ENCODE measurements at regions not wholly inside any gene's neighbourhood (a gene's known extent, or its start where the extent isn't known, plus 50 kb on each side); places are given as distances from the start of the nearest gene placed in this dataset.

GRCh38 chr2:65550246-65550645 lies 117.8 kb upstream of the SPRED2 start:
- FAIRE-seq: no peak

GRCh38 chr2:65549631-65550030 lies 117.2 kb upstream of the SPRED2 start:
- FAIRE-seq: no peak

DNA sequence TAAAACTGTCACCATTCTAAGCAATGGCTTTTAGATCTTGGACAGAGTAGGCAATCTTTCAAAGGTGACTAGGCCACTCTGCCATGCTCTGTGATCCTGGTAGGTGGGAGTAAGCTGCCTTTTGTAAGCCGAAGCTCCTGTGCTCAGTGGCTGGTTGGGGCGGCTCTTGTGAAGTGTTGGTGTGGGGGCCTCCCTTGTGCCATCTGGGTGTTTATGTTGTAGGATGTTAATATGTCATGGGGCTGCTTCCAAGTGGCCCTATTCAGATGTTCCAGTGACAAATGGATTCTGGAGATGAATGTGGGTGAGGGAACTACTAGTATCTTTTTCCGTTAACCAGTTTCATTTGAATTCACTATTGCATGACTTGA lies 116.8 kb upstream of the SPRED2 start:
- FAIRE-seq: no peak

- FAIRE-seq: no peak
These were observed 116.3 kb upstream of the SPRED2 start for GRCh38 chr2:65548576-65549256.

GRCh38 chr2:65548064-65548463 lies 115.7 kb upstream of the SPRED2 start:
- no peak for FAIRE-seq

- no peak for FAIRE-seq
These were observed 113.7 kb upstream of the SPRED2 start for GRCh38 chr2:65545837-65546805.

DNA sequence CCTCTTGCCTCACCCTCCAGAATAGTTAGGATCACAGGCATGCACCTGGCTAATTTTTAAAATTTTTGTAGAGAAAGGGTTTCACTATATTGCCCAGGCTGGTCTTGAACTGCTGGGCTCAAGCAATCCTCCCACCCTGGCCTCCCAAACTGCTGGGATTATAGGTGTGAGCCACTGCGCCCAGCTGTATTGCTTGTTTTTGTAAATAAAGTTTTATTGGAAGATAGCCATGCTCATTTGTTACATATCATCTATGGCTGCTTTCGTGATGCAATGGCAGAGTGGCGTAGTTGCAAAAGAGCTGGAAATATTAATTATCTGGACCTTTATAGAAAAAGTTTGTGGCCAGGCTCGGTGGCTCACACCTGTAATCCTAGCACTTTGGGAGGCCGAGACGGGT lies 109.4 kb upstream of the SPRED2 start:
- FAIRE-seq: no peak

DNA sequence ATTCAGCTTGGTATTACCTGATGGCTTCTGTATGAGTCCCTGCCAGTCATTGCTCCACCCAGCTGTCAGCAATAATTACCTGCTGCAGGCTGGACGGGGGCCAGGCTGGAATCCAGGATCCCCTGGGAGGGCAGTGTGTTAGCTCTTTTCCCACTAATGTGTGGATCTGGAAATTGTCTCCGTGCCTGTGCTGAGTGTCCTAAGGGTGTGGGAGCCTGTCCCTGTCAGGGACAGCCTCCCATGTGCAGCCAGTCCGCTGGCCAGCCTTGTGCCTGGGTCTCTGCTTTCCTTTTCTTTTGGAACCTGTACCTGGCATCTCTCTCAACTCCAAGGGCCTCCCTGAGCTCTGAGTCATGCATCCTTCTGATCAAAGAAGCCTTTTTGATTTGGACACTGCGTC lies 107.2 kb upstream of the SPRED2 start:
- FAIRE-seq: no peak

GRCh38 chr2:65537651-65538385 lies 105.4 kb upstream of the SPRED2 start:
- FAIRE-seq: no peak

DNA sequence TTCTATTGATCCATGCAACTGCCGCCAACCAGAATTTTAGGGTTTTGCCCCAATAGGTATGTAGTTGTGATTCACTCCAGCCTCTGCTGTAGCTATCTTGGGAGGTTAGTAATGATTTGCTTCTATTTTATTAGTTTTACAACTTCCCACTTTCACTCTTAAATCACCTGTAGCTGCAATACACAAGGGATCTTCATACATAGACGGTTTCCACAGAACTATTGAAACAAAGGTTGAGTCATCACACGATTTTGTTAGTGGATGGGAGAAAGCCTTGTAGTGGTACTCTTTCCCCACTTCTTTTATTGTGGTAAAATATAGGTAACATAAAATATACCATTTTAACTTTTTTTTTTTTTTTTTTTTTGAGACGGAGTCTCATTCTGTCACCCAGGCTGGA lies 104.2 kb upstream of the SPRED2 start:
- no peak for FAIRE-seq

DNA sequence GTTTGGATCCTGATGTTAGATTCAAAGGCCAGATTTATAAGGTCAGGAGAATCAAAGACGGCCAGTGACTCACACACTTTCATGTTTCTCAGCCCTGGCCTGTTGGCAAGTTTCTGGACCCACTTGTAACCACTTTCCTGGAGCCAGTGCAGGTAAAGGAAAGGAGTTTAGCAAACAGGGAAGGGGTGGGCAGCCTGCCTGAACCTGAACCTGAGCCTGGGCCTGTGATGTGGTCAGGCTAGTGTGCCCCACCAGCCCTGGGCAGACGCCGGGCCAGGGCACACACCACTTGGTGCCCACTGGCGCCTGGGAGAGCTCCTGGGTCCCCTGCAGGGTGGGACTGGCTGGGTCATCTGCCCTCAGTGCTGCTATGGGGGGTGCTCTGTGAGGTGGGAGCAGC lies 100.5 kb upstream of the SPRED2 start:
- no peak for FAIRE-seq

- no peak for FAIRE-seq
These were observed 99.9 kb upstream of the SPRED2 start for GRCh38 chr2:65532326-65532725.

DNA sequence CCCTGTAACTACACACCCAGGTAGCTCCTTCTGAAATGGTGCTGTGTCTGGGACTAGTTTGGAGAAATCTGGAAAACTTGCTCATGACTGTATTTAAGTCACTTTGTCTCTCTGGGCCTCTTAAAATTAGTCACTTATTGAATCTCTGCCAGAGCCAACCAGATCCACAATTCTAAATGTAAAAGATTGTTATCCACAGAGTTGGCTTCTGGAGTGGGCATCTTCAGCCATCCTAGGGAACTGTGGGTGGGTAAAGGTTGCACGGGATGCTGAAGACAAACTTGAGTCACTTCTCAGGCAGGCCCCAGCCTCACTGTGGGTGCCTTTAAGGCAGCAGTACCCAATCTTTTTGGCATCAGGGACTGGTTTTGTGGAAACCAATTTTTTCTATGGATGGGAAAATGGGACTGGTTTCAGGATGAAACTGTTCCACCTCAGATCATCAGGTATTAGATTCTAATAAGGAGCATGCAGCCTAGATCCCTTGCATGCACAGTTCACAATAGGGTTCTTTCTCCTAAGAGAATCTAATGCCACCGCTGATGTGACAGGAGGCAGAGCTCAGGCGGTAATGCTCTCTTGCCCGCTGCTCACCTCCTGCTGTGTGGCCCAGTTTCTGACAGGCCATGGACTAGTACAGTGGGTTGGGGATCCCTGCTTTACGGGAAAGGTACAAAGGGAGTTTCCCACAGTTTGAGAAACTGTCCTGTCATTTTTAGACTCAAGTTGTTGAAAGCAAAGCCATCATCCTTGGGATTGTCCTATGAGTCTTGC lies 98.3 kb upstream of the SPRED2 start:
- FAIRE-seq: no peak

- FAIRE-seq: no peak
These were observed 97.0 kb upstream of the SPRED2 start for GRCh38 chr2:65529419-65529818.

- no peak for FAIRE-seq
These were observed 95.8 kb upstream of the SPRED2 start for GRCh38 chr2:65528241-65528574.

GRCh38 chr2:65527451-65528240 lies 95.2 kb upstream of the SPRED2 start:
- FAIRE-seq: no peak

DNA sequence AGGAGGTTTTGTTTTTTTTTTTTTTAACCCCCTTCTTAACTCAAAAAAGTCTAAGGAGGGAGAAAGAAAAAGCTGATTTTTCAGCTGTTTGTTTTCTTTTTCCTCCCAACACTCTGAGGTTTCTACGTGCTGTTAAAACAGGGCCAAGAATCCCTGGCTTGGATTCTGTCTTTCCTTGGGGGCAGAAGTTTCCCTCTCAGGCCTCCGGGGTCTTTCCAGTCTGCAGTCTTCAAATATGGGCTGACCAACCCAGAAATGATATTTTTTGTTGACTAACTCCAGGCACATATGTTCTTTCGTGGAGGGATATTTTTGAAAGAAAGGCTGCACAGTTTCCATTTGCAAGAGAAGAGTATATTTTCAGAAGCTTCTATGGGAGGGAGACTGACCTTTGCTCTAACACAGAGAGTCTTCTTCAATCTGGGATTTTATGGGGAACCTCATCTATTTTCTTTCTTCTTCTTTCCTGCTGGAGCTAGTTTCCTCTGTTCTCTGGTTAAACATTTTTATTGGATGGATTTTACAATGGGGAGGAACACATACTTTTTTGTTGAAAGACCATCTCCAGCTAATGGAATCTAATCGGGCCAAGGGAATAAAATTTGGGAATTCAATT lies 93.3 kb upstream of the SPRED2 start:
- no peak for FAIRE-seq

GRCh38 chr2:65522922-65523321 lies 90.5 kb upstream of the SPRED2 start:
- FAIRE-seq: no peak

DNA sequence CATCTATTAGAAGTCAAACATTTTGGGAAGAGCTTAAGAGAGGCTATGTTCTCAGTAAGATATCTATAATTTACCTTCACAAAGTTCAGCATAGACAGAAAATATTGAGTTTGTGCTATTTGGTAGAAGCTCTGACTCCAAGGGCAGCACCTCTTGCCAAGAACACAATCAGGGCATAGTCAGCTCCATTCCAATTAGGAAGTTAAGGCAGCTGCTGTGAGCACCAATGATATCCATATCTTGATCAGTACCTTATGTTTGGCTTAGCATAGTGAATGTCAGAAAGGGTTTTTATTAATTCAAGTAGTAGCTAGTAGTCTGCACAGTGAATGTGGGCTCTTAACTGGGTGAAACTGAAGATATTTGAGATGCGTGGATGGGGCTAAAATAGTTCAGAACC lies 86.4 kb upstream of the SPRED2 start:
- FAIRE-seq: no peak

DNA sequence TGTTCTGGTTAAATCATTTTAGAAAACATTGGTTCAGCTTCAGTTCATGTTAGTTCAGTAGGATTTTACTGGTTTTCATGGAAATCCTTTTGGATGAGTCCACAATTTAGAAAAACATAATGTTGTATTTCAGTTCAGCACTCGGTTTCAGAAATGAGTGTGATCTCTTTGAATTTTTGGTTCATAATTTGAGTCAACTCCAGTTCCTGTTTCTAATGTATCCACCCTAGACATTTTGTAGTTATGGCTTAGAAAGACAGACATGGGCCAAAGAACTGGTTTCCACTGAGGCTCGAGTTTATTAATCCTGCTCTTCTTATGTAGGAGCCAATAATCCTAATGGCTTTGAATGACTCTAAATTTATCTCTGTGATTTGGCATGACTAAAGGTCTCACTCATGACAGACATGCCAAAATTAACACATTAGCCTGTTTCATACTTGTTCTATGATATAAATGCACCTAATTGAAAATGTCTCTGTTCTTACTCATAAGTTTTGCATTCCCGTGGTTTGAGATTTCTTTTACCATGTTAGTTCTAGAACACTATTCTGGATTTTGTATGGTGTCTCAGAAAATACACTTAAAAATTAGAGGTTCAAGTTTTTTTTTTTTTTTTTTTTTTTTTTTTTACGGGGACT lies 82.3 kb upstream of the SPRED2 start:
- FAIRE-seq: no peak

DNA sequence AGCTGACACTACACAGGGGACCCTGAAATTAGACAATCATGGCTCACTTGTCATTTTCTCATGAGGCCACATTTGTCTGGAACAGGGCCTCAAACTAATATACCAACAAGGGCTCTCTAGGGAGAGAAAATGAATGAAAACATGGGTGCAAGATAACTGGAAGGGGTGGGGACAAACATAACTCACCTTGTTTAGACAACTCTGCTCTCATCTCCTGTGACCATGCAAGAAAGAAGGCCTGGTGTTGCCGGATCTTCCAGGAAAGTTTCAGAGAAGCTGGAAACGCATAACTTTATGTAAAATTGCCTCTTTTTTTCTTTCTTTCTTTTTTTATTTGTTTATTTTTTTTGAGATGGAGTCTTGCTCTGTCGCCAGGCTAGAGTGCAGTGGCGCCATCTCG lies 80.4 kb upstream of the SPRED2 start:
- no peak for FAIRE-seq

Measured in endometrium (tissue), 2 donors.